ENCODE measurements at regions not wholly inside any gene's neighbourhood (a gene's known extent, or its start where the extent isn't known, plus 50 kb on each side); places are given as distances from the start of the nearest gene placed in this dataset.

GRCh38 chr2:117486081-117486480 is 328.4 kb upstream of the DDX18 start:
- no peak for TF ChIP-seq EZH2phosphoT487 (IDR thresholded peaks at IDR 0.05; ENCODE audit: borderline replicate concordance, low read depth, low read length)
- TF ChIP-seq, protein P1, sequence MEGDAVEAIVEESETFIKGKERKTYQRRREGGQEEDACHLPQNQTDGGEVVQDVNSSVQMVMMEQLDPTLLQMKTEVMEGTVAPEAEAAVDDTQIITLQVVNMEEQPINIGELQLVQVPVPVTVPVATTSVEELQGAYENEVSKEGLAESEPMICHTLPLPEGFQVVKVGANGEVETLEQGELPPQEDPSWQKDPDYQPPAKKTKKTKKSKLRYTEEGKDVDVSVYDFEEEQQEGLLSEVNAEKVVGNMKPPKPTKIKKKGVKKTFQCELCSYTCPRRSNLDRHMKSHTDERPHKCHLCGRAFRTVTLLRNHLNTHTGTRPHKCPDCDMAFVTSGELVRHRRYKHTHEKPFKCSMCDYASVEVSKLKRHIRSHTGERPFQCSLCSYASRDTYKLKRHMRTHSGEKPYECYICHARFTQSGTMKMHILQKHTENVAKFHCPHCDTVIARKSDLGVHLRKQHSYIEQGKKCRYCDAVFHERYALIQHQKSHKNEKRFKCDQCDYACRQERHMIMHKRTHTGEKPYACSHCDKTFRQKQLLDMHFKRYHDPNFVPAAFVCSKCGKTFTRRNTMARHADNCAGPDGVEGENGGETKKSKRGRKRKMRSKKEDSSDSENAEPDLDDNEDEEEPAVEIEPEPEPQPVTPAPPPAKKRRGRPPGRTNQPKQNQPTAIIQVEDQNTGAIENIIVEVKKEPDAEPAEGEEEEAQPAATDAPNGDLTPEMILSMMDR (conservative IDR thresholded peaks at IDR 0.05; ENCODE audit: low read length): no peak
